CD4-positive, alpha-beta T cell (primary cell): ENCODE measurements at regions not wholly inside any gene's neighbourhood (a gene's known extent, or its start where the extent isn't known, plus 50 kb on each side); places are given as distances from the start of the nearest gene placed in this dataset.

Source experiments
- ATAC-seq: fragments of 200-7000 bp; cut with Tn5 transposase; one replicate; pipeline ENCODE4 v1.10.0; 2022; ENCODE audit warnings: mild to moderate bottlenecking; ENCODE audit not compliant: poor library complexity
- CTCF ChIA-PET: fragments of 350-600 bp; sonication (Branson Sonifier 250); formaldehyde crosslinking; loops from one replicate; lab custom pipeline; 2021; ENCODE audit warnings: antibody characterized with exemption, inconsistent platforms; lab: Charles Lee
- POLR2A ChIA-PET: fragments of 350-600 bp; sonication (Branson Sonifier 250); formaldehyde crosslinking; loops from one replicate; lab custom pipeline; 2021; ENCODE audit warnings: antibody characterized with exemption, inconsistent platforms; lab: Charles Lee
- DNase-seq, 14 experiments: peaks; one replicate each; pipeline ENCODE4 v3.0.0-alpha.2; 2013 to 2020; ENCODE audit warnings: mixed read lengths in 2 of 14
- H3K27ac ChIP-seq, 2 donors: one replicate each; pipeline versions ENCODE4 v1.5.1 to v1.7.0; 2013; ENCODE audit warnings: low read length in 2 of 2, low read depth in 1 of 2, mild to moderate bottlenecking in 1 of 2
- H3K27me3 ChIP-seq, 2 experiments: 1 replicate in 1 of 2; 2 replicates in 1 of 2; pipeline versions ENCODE4 v1.6.1 to v1.7.0; 2013; ENCODE audit warnings: low read length in 2 of 2, control low read depth in 1 of 2, mild to moderate bottlenecking in 1 of 2, moderate library complexity in 1 of 2; ENCODE audit not compliant: insufficient read depth in 2 of 2, control insufficient read depth in 1 of 2
- H3K36me3 ChIP-seq: one replicate; pipeline ENCODE4 v1.6.1; 2013; ENCODE audit warnings: low read length, control low read depth; ENCODE audit not compliant: insufficient read depth
- H3K4me1 ChIP-seq: one replicate; pipeline ENCODE4 v1.6.1; 2013; ENCODE audit warnings: low read length, control low read depth; ENCODE audit not compliant: insufficient read depth
- H3K4me3 ChIP-seq: one replicate; pipeline ENCODE4 v1.5.1; 2013; ENCODE audit warnings: mild to moderate bottlenecking, low read length, moderate library complexity
- H3K9me3 ChIP-seq, 2 experiments: 1 replicate in 1 of 2; 2 replicates in 1 of 2; pipeline versions ENCODE4 v1.6.1 to v1.7.0; 2013; ENCODE audit warnings: low read length in 2 of 2, mild to moderate bottlenecking in 2 of 2, control low read depth in 1 of 2, moderate library complexity in 1 of 2; ENCODE audit not compliant: control insufficient read depth in 1 of 2, insufficient read depth in 1 of 2
- H3K27ac Mint-ChIP-seq: one replicate; pipeline ENCODE4 v1.8.0; 2020; ENCODE audit warnings: mixed read lengths
- H3K27me3 Mint-ChIP-seq: one replicate; pipeline ENCODE4 v1.8.0; 2021; ENCODE audit warnings: mixed read lengths
- H3K36me3 Mint-ChIP-seq: one replicate; pipeline ENCODE4 v1.8.0; 2021; ENCODE audit warnings: low read depth, mixed read lengths
- H3K4me1 Mint-ChIP-seq: one replicate; pipeline ENCODE4 v1.8.0; 2021; ENCODE audit warnings: low read depth, mixed read lengths
- H3K4me3 Mint-ChIP-seq: one replicate; pipeline ENCODE4 v1.8.0; 2020; ENCODE audit warnings: mild to moderate bottlenecking, mixed read lengths
- H3K9me3 Mint-ChIP-seq: one replicate; pipeline ENCODE4 v1.8.0; 2020; ENCODE audit warnings: mixed read lengths
- CTCF ChIP-seq: fragments of 200-600 bp; IDR thresholded peaks from one replicate; pipeline ENCODE4 v1.8.0; 2022; ENCODE audit warnings: antibody characterized with exemption, mild to moderate bottlenecking
- intact Hi-C, 2 experiments: fragments of 100-400 bp; cut with DNase I in 1 of 2; cut with micrococcal nuclease in 1 of 2; formaldehyde crosslinking; loops; one replicate each; pipeline versions ENCODE4 v1.15.1 to v1.9.0; 2023 to 2025; cut with DNase I, micrococcal nuclease

- DNase-seq = no peak
- Mint-ChIP-seq H3K4me3 (no peak overlapping the region), H3K27me3 (no peaks in the 10 kb centered on the region), H3K36me3 (no peaks in the 10 kb centered on the region), H3K9me3 (peaks cover 12% of the 10 kb centered on the region), H3K4me1 (no peaks in the 10 kb centered on the region), H3K27ac (no peak overlapping the region)
- H3K27me3 ChIP-seq = no peaks in the 10 kb centered on the region
- intact Hi-C loops = no loop called here
- no peak for ATAC-seq
- H3K4me3 ChIP-seq = no peak overlapping the region
- H3K9me3 ChIP-seq = peaks cover 6 to 19% of the 10 kb centered on the region in 2 experiments
- CTCF ChIA-PET = interaction anchor here (0.7 kb wide), 1 partner anchor 15 kb away, joined by 3 read pairs; no protein-coding TSS in a partner anchor
- TF ChIP-seq CTCF = no peak
- POLR2A ChIA-PET = no interaction called here
- H3K27ac ChIP-seq = no peak overlapping the region
- H3K4me1 ChIP-seq = no peaks in the 10 kb centered on the region
- no peaks in the 10 kb centered on the region for H3K36me3 ChIP-seq
Observed at GRCh38 chr16:6835516-6835915, 497.1 kb upstream of the RBFOX1 start.

DNA sequence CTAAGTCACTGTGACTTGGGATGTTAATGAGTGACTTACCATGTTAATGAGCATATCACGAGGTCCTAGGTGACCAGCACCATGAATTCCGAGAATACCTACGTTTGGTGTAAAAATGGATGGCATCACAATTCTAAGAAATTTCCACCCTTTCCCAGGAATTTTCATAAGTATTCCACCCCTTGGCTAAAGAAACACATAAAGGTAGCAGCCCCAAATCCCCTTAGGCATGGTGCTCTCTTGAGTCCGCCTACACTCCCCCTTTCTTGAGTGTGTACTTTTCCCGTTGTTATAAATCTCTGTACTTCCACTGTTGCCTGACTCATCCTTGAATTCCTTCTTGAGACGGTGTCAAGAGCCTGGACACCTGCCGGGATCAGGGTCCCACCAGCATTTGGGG lies 504.0 kb upstream of the RBFOX1 start:
- Mint-ChIP-seq H3K4me3 (no peak overlapping the region), H3K4me1 (no peaks in the 10 kb centered on the region), H3K27ac (no peak overlapping the region), H3K27me3 (no peaks in the 10 kb centered on the region), H3K9me3 (peaks cover 6% of the 10 kb centered on the region), H3K36me3 (no peaks in the 10 kb centered on the region)
- Histone ChIP-seq H3K27ac (no peak overlapping the region), H3K36me3 (no peaks in the 10 kb centered on the region), H3K4me1 (no peaks in the 10 kb centered on the region), H3K27me3 (no peaks in the 10 kb centered on the region), H3K4me3 (no peak overlapping the region), H3K9me3 (peaks cover 0 to 15% of the 10 kb centered on the region in 2 experiments)
- ATAC-seq = no peak
- no peak for TF ChIP-seq CTCF
- no peak for DNase-seq
- POLR2A ChIA-PET = no interaction called here
- intact Hi-C loops = no loop called here
- CTCF ChIA-PET = no interaction called here

DNA sequence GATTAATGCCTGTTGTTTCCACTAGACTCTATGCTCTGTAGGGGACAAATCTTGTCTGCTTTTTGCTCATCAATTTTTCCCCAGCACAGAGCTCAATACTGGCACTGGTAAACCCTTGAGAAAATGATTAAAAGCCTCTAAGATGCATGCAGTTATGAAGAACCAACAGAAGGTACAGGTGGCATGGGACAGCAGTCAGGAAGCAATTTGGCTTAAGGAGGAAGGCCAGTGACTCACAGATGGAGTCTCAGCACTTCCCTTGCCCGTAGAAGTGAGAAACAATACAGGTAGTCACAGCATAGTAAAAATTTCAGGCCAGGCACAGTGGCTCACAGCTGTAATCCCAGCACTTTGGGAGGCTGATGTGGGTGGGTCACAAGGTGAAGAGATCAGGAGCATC lies 504.7 kb upstream of the RBFOX1 start:
- H3K36me3 Mint-ChIP-seq = no peaks in the 10 kb centered on the region
- no peak for TF ChIP-seq CTCF
- H3K4me1 Mint-ChIP-seq = no peaks in the 10 kb centered on the region
- no peak overlapping the region for H3K4me3 Mint-ChIP-seq
- Histone ChIP-seq H3K27me3 (no peaks in the 10 kb centered on the region), H3K9me3 (peaks cover 0 to 15% of the 10 kb centered on the region in 2 experiments), H3K4me1 (no peaks in the 10 kb centered on the region), H3K4me3 (no peak overlapping the region), H3K27ac (no peak overlapping the region), H3K36me3 (no peaks in the 10 kb centered on the region)
- ChIA-PET POLR2A (no interaction called here), CTCF (no interaction called here)
- intact Hi-C loops = no loop called here
- DNase-seq (no peak), ATAC-seq (no peak)
- peaks cover 6% of the 10 kb centered on the region for H3K9me3 Mint-ChIP-seq
- no peaks in the 10 kb centered on the region for H3K27me3 Mint-ChIP-seq
- no peak overlapping the region for H3K27ac Mint-ChIP-seq
